H1 (cell line): ENCODE measurements at regions not wholly inside any gene's neighbourhood (a gene's known extent, or its start where the extent isn't known, plus 50 kb on each side); places are given as distances from the start of the nearest gene placed in this dataset.

ENCODE experiments used
- CTCF ChIA-PET: fragments of 300-600 bp; sonication (Branson Sonifier 250); formaldehyde crosslinking; loops from one replicate; lab custom pipeline; 2021; ENCODE audit not compliant: partially characterized antibody; lab: Charles Lee
- POLR2A ChIA-PET: fragments of 300-600 bp; sonication (Branson Sonifier 250); formaldehyde crosslinking; loops from one replicate; lab custom pipeline; 2021; ENCODE audit warnings: inconsistent platforms; ENCODE audit not compliant: partially characterized antibody; lab: Charles Lee
- DNase-seq, 2 experiments: peaks; one replicate each; pipeline versions ENCODE4 v3.0.0 to v3.0.0-alpha.2; 2010 to 2022; ENCODE audit warnings: low spot score in 2 of 2, low read depth in 1 of 2, mixed read lengths in 1 of 2
- FAIRE-seq: peaks from 2 replicates; lab custom pipeline; 2011; peaks lifted over from hg19 to GRCh38; lab: Jason Lieb, UNC
- H2AFZ ChIP-seq: 2 replicates; pipeline ENCODE4 v1.8.1; 2012; ENCODE audit warnings: low read length, inconsistent platforms
- H2AK5ac ChIP-seq: 2 replicates; pipeline ENCODE4 v1.6.1; 2013; ENCODE audit warnings: low read depth, low read length
- H2BK120ac ChIP-seq: replicated peaks from 2 replicates; pipeline ENCODE3; 2013; ENCODE audit warnings: low read depth, low read length, inconsistent platforms
- H2BK12ac ChIP-seq: 2 replicates; pipeline ENCODE4 v1.6.1; 2013; ENCODE audit warnings: low read depth, low read length
- H2BK15ac ChIP-seq: 2 replicates; pipeline ENCODE4 v1.6.1; 2013; ENCODE audit warnings: low read length
- H2BK20ac ChIP-seq: 2 replicates; pipeline ENCODE4 v1.6.1; 2013; ENCODE audit warnings: low read length
- H2BK5ac ChIP-seq: 2 replicates; pipeline ENCODE4 v1.6.1; 2013; ENCODE audit warnings: low read depth, low read length
- H3K14ac ChIP-seq: 2 replicates; pipeline ENCODE4 v1.6.1; 2013; ENCODE audit warnings: inconsistent platforms; ENCODE audit not compliant: insufficient read length
- H3K18ac ChIP-seq: 2 replicates; pipeline ENCODE4 v1.6.1; 2013; ENCODE audit warnings: low read length; ENCODE audit errors: extremely low read depth
- H3K23ac ChIP-seq: 2 replicates; pipeline ENCODE4 v1.6.1; 2013; ENCODE audit warnings: inconsistent platforms; ENCODE audit not compliant: insufficient read length
- H3K23me2 ChIP-seq: 2 replicates; pipeline ENCODE4 v1.6.1; 2013; ENCODE audit warnings: low read depth, low read length
- H3K27ac ChIP-seq: 2 replicates; pipeline ENCODE4 v1.6.1; 2011; ENCODE audit warnings: low read depth, low read length, inconsistent platforms
- H3K27me3 ChIP-seq, 4 experiments: replicated peaks in 1 of 4; 1 replicate in 1 of 4; 2 replicates in 3 of 4; pipeline versions ENCODE4 v1.6.1 to v1.8.1; 2011 to 2013; ENCODE audit warnings: low read length in 3 of 4, mild to moderate bottlenecking in 3 of 4, inconsistent platforms in 2 of 4, mixed read lengths in 2 of 4, moderate library complexity in 1 of 4; ENCODE audit not compliant: control insufficient read depth in 3 of 4, insufficient read depth in 3 of 4; ENCODE audit errors: extremely low read depth in 1 of 4
- H3K36me3 ChIP-seq, 4 experiments: 2 replicates each; pipeline versions ENCODE4 v1.6.1 to v1.8.1; 2011 to 2013; ENCODE audit warnings: mild to moderate bottlenecking in 4 of 4, low read length in 3 of 4, moderate library complexity in 2 of 4, control low read depth in 1 of 4, inconsistent platforms in 1 of 4; ENCODE audit not compliant: insufficient read depth in 4 of 4, control insufficient read depth in 2 of 4
- H3K4ac ChIP-seq: replicated peaks from 2 replicates; pipeline ENCODE3; 2013; ENCODE audit warnings: low read length, low read depth, mixed read lengths, inconsistent platforms; ENCODE audit not compliant: insufficient read length
- H3K4me1 ChIP-seq, 4 experiments: replicated peaks in 1 of 4; 1 replicate in 1 of 4; 2 replicates in 3 of 4; pipeline versions ENCODE4 v1.6.1 to v1.8.1; 2011 to 2013; ENCODE audit warnings: low read length in 3 of 4, inconsistent platforms in 2 of 4, mixed read lengths in 1 of 4; ENCODE audit not compliant: insufficient read depth in 4 of 4, control insufficient read depth in 3 of 4
- H3K4me2 ChIP-seq, 2 experiments: 2 replicates each; pipeline versions ENCODE4 v1.6.1 to v1.8.1; 2011 to 2013; ENCODE audit warnings: low read depth in 2 of 2, low read length in 2 of 2, control low read depth in 1 of 2, inconsistent platforms in 1 of 2, mild to moderate bottlenecking in 1 of 2; ENCODE audit not compliant: insufficient read depth in 1 of 2
- H3K4me3 ChIP-seq, 4 experiments: fragments of 200-600, 300-600 bp in 1 of 4; sonication (generic), shearing (Covaris generic), sonication (Bioruptor Twin) in 1 of 4; 2 replicates each; pipeline versions ENCODE4 v1.5.1 to v1.8.1; 2011 to 2016; ENCODE audit warnings: low read length in 4 of 4, low read depth in 3 of 4, control low read depth in 2 of 4, inconsistent platforms in 2 of 4, mild to moderate bottlenecking in 2 of 4, mixed read lengths in 1 of 4, moderate library complexity in 1 of 4; ENCODE audit not compliant: insufficient read depth in 2 of 4; ENCODE audit errors: extremely low read depth in 1 of 4
- H3K56ac ChIP-seq: replicated peaks from 2 replicates; pipeline ENCODE3; 2013; ENCODE audit warnings: low read depth, mild to moderate bottlenecking, mixed read lengths, low read length, inconsistent platforms; ENCODE audit not compliant: insufficient read length
- H3K79me1 ChIP-seq: 2 replicates; pipeline ENCODE4 v1.6.1; 2013; ENCODE audit warnings: low read depth, low read length, control low read depth
- H3K79me2 ChIP-seq, 2 experiments: 2 replicates each; pipeline versions ENCODE4 v1.6.1 to v1.8.1; 2012 to 2013; ENCODE audit warnings: low read length in 2 of 2, mild to moderate bottlenecking in 2 of 2, inconsistent platforms in 1 of 2; ENCODE audit not compliant: insufficient read depth in 2 of 2, control insufficient read depth in 1 of 2
- H3K9ac ChIP-seq, 4 experiments: replicated peaks in 1 of 4; 1 replicate in 1 of 4; 2 replicates in 3 of 4; pipeline versions ENCODE4 v1.6.1 to v1.8.1; 2011 to 2013; ENCODE audit warnings: low read depth in 3 of 4, low read length in 3 of 4, control low read depth in 2 of 4, mild to moderate bottlenecking in 2 of 4, moderate library complexity in 2 of 4, inconsistent platforms in 1 of 4; ENCODE audit errors: extremely low read depth in 1 of 4
- H3K9me3 ChIP-seq, 2 experiments: 2 replicates each; pipeline versions ENCODE4 v1.6.1 to v1.8.1; 2012 to 2013; ENCODE audit warnings: mild to moderate bottlenecking in 2 of 2, moderate library complexity in 2 of 2, control low read depth in 1 of 2, inconsistent platforms in 1 of 2, low read depth in 1 of 2, low read length in 1 of 2, mixed read lengths in 1 of 2; ENCODE audit not compliant: insufficient read depth in 2 of 2
- H4K20me1 ChIP-seq, 2 experiments: replicated peaks in 1 of 2; 2 replicates each; pipeline versions ENCODE3 to v1.8.1; 2011 to 2013; ENCODE audit warnings: inconsistent platforms in 2 of 2, low read length in 2 of 2, mild to moderate bottlenecking in 1 of 2; ENCODE audit not compliant: insufficient read depth in 2 of 2, control insufficient read depth in 1 of 2
- H4K5ac ChIP-seq: 2 replicates; pipeline ENCODE4 v1.6.1; 2013; ENCODE audit warnings: low read length, low read depth, mixed read lengths, inconsistent platforms; ENCODE audit not compliant: insufficient read length
- H4K8ac ChIP-seq: 2 replicates; pipeline ENCODE4 v1.8.0; 2013; ENCODE audit warnings: mild to moderate bottlenecking, moderate library complexity, low read length, inconsistent platforms; ENCODE audit not compliant: insufficient read depth; ENCODE audit errors: extremely low read depth
- H4K91ac ChIP-seq: replicated peaks from 2 replicates; pipeline ENCODE3; 2013; ENCODE audit warnings: low read length, mixed read lengths, inconsistent platforms; ENCODE audit not compliant: insufficient read length
- CHD2 ChIP-seq: IDR thresholded peaks from 2 replicates; pipeline ENCODE4 v1.6.1; 2012; ENCODE audit warnings: low read length, improper control_type of control experiment
- KDM5A ChIP-seq: fragments of 200-600 bp; IDR thresholded peaks from 2 replicates; pipeline ENCODE4 v1.7.1; 2012; ENCODE audit warnings: mild to moderate bottlenecking, low read length, inconsistent platforms, mixed read lengths
- POLR2A ChIP-seq, 2 experiments: IDR thresholded peaks; 1 replicate in 1 of 2; 2 replicates in 1 of 2; pipeline ENCODE4 v1.6.1; 2011; ENCODE audit warnings: low read depth in 2 of 2, low read length in 2 of 2, mild to moderate bottlenecking in 2 of 2; ENCODE audit errors: control extremely low read depth in 1 of 2
- SP2 ChIP-seq: IDR thresholded peaks from 2 replicates; pipeline ENCODE4 v1.6.1; 2012; ENCODE audit warnings: mild to moderate bottlenecking, low read length, inconsistent platforms
- WGBS, 2 experiments: shearing (Covaris generic) in 1 of 2; methylation state at CpG; one replicate each; pipeline versions ENCODE4 v1.1.6 to v1.1.7; 2013 to 2015; ENCODE audit warnings: low lambda C conversion rate in 2 of 2, mixed read lengths in 2 of 2, inconsistent platforms in 1 of 2, low coverage in 1 of 2, missing lambda C conversion rate in 1 of 2; ENCODE audit not compliant: insufficient replicate concordance in 2 of 2, insufficient coverage in 1 of 2, insufficient read length in 1 of 2; ENCODE audit errors: extremely low coverage in 1 of 2, missing lambda C conversion rate in 1 of 2; 5-methylcytosine and 5-hydroxymethylcytosine counted together

DNA sequence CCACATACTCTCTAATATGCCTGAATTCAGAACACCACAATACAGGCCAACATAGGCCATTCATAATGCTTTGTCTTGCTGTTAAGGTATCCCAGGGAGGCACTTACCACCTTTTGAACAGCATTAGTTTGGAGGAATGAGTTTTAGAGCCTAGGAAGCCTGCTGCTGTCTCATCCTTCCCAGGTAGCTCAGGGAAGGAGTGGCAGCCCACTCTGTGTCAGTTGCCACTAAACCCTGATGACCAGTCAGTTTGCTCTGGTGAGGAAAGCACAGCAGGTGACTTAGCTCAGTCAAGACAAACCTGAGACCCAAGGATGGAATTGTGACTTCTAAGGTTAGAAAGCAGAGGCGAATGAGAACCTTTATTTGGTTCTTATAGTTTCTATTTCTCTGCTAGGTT is 337.4 kb upstream of the ATP10B start:
- FAIRE-seq, result peak; percentile 36
- DNase-seq, result no peak

More for the DNA sequence above, 337.4 kb upstream of the ATP10B start:
- no peak overlapping the region for H3K23ac ChIP-seq
- 87% methylated on average over 1 of the region's 1 CpG; no CpG with 5 or more reads in 1 of the 2 experiments for WGBS, 2 experiments
- H3K18ac ChIP-seq, result no peak overlapping the region
- no peak overlapping the region for H3K27ac ChIP-seq
- no peak overlapping the region for H2BK5ac ChIP-seq
- no peak for TF ChIP-seq KDM5A
- no peak for TF ChIP-seq CHD2
- TF ChIP-seq SP2, result no peak
- TF ChIP-seq POLR2A (IDR thresholded peaks at IDR 0.05; ENCODE audit: control extremely low read depth in 1 of 2, low read depth in 2 of 2, low read length in 2 of 2), result no peak
- H3K36me3 ChIP-seq, result no peaks in the 10 kb centered on the region
- H2BK20ac ChIP-seq, result no peak overlapping the region
- ChIA-PET CTCF (interaction anchor here (1.0 to 1.2 kb wide), 2 partner anchors 70 to 556 kb away, joined by 3 to 4 read pairs; no protein-coding TSS in a partner anchor), POLR2A (no interaction called here)
- no peak overlapping the region for H3K4ac ChIP-seq
- peak overlapping the region; percentile 82 for H2AFZ ChIP-seq
- no peak overlapping the region; a peak in 1 of 4 replicates for H3K4me2 ChIP-seq
- H3K79me2 ChIP-seq, result no peaks in the 10 kb centered on the region
- H2BK12ac ChIP-seq, result no peak overlapping the region; the same call in 1 of the 2 replicates
- H3K4me1 ChIP-seq, result peaks cover 0 to 11% (median 5%) of the 10 kb centered on the region in 4 experiments; a peak in 4 of 7 replicates
- H4K91ac ChIP-seq, result no peak overlapping the region
- no peak overlapping the region for H3K14ac ChIP-seq
- H3K56ac ChIP-seq, result no peak overlapping the region
- H2BK15ac ChIP-seq, result 0 out of 2 replicates have a peak overlapping the region, but pooled peaks have one; percentile 83
- no peak overlapping the region for H3K4me3 ChIP-seq
- no peak overlapping the region for H3K9ac ChIP-seq
- H3K23me2 ChIP-seq, result no peaks in the 10 kb centered on the region
- no peak overlapping the region for H4K5ac ChIP-seq
- H3K79me1 ChIP-seq, result no peaks in the 10 kb centered on the region
- H2BK120ac ChIP-seq, result no peak overlapping the region
- no peak overlapping the region for H4K8ac ChIP-seq
- no peaks in the 10 kb centered on the region for H3K9me3 ChIP-seq
- H2AK5ac ChIP-seq, result no peak overlapping the region; the same call in 1 of the 2 replicates
- no peaks in the 10 kb centered on the region for H3K27me3 ChIP-seq
- no peaks in the 10 kb centered on the region for H4K20me1 ChIP-seq
